GM18858 (cell line): ENCODE measurements at regions not wholly inside any gene's neighbourhood (a gene's known extent, or its start where the extent isn't known, plus 50 kb on each side); places are given as distances from the start of the nearest gene placed in this dataset.
"Not testable (repeated sequence)": the region's sequence is repeated elsewhere in the genome, so short reads cannot be mapped to it uniquely, and the experiment has no call there.

Source experiments
- ATAC-seq: cut with Tn5 transposase; IDR thresholded peaks from one replicate; pipeline ENCODE4 v1.9.1; 2021; ENCODE audit not compliant: unreplicated experiment

GRCh38 chrX:9374555-9374954 is 90.3 kb upstream of the TBL1X start:
- no peak for ATAC-seq

DNA sequence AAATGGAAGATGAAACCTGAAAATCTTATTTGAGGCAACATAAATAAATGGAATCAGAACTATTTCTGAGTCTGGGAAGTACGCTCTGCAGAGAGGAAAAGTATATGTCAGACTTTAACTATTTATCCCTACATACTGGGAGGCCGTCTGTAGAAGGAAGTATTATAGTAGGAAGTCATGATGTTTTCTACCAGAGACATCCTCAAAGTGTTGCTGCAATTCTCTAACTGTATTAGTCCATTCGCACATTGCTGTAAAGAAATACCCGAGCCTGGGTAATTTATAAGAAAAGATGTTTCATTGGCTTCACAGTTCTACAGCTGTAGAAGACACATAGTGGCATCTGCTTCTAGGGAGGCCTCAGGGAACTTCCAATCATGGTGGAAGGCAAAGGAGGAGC is 88.7 kb upstream of the TBL1X start:
- ATAC-seq: no peak

DNA sequence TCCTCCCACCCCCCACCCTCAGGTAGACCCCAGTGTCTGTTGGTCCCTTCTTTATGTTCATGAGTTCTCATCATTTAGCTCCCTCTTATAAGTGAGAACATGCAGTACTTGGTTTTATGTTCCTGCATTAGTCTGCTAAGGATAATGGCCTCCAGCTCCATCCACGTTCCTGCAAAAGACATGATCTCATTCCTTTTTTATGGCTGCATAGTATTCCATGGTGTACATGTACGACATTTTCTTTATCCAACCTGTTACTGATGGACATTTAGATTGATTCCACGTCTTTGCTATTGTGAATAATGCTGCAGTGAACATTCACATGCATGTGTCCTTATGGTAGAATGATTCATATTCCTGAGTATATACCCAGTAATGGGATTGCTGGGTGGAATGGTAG is 87.6 kb upstream of the TBL1X start:
- not testable (repeated sequence) for ATAC-seq

- no peak for ATAC-seq
Observed at GRCh38 chrX:9378980-9379696, 85.7 kb upstream of the TBL1X start.

- no peak for ATAC-seq
Observed at GRCh38 chrX:9379697-9380551, 84.9 kb upstream of the TBL1X start.

DNA sequence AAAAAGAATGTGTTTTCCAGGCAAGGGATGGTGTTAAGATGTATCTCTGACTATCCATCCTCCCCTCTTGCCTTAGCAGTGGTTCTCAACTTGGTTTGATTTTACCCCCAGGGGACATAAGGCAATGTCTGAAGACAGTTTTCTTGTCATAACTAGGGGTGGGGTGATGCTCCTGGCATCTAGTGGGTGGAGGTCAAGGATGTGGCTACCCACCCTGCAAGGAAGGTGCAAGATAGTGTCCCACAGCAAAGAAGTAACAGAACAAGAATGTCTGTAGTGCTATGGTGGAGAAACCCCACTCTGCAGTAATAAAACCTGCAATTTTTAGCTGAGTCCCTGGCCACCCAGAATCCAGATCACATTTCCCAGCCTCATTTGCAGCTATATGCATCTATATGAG is 81.2 kb upstream of the TBL1X start:
- no peak for ATAC-seq

GRCh38 chrX:9388450-9388849 is 76.4 kb upstream of the TBL1X start:
- ATAC-seq: no peak

GRCh38 chrX:9390121-9390520 is 74.7 kb upstream of the TBL1X start:
- ATAC-seq: no peak

DNA sequence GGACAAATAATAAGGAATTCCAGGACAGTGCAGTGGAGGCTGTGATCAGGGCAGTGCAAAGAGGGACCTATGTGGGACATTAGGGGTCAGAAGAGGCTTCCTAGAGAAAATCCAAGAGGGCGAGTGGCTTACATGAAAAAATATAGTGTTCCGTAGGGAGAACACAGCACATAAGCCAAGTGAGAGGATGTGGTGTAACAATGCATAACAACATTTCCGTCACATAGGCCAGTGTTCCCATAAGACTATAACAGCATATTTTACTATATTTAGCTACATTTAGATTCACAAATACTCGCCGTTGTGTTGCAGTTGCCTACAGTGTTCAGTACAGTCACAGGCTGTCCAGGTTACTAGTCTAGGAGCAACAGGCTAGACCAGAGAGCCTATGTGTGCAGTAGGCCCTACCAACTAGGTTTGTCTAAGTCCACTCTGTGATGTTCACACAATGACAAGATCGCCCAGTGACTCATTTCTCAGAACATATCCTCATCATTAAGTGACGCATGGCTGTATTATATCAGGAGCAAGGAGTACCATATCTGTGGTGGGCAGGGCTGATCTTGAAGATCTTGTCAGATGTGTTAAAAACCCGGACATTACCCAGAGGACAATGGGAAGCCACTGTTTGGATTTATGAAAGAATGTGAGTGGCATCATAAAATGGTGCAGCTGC is 74.0 kb upstream of the TBL1X start:
- ATAC-seq: no peak

GRCh38 chrX:9392445-9392844 is 72.4 kb upstream of the TBL1X start:
- ATAC-seq: no peak

DNA sequence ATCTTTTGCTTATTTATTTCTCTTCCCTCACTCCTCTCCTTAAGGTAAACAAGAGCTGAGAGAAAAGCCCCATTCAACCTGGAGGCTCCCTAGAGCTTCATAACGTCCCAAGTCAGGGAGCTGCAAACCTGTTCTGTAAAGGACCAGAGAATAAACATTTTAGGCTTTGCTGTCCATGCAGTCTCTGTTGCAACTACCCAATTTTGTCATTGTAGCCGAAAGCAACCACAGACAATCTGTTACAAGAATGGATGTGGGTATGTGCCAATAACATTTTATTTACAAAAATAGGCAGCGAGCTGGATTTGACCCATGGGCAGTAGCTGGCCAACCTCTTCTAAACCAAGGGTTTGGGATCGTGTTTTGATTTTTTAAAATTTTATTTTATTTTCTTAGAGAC is 71.3 kb upstream of the TBL1X start:
- no peak for ATAC-seq

DNA sequence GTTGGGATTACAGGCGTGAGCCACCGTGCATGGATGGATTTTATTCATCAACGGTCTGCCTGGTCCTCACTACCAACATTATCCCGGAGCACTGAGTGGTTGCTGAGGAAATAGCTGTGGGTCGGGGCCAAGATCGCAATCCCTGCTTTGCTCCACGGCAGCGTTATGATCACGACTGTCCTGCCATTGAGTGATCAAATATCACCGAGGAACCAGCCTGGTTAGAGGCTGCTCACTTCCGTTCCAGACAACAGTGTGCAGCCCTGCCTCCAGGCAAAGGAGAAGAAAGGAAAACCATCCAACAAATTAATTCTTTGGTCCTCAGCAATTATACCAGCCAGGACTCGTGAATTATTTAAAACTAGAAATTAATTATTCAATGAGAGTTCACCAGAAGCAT is 70.6 kb upstream of the TBL1X start:
- no peak for ATAC-seq

- ATAC-seq: no peak
Observed at GRCh38 chrX:9396930-9397329, 67.9 kb upstream of the TBL1X start.

DNA sequence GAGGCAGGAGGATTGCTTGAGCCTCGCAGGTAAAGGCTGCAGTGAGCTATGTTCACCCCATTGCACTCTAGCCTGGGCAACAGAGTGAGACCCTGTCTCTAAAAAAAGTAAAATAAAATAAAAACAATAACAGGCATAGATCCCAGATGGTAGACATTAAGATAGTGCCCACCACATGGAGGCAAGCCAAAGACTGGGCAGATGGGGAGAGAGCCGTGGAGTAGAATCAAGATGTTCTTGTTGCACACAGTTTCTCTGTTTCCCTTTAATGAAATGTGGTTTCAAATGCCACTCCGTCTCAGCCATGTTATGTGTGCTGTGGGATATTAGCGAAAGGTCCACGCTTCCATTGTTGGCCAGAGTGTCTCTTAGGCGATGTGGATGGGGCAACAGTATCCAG is 63.8 kb upstream of the TBL1X start:
- ATAC-seq: no peak

DNA sequence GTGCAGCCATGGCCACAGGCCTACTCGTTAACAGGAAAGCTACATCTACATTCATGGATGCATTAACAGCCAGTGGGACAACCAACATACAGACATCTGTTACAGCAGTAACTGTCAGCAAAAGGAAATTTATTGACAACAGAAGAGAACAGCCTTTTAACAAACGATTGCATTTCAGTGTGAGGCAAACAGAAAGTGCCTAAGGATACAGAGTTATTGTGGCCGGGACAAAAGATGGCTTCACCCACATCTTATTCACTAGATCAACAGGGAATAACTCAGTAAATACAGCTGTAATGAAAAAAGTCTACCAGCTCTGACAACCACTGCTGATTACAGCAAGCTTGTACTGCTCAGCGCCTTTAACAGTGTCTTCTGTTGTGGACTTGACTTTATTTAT is 61.5 kb upstream of the TBL1X start:
- ATAC-seq: no peak

GRCh38 chrX:9405635-9406034 is 59.2 kb upstream of the TBL1X start:
- ATAC-seq: not testable (repeated sequence)

DNA sequence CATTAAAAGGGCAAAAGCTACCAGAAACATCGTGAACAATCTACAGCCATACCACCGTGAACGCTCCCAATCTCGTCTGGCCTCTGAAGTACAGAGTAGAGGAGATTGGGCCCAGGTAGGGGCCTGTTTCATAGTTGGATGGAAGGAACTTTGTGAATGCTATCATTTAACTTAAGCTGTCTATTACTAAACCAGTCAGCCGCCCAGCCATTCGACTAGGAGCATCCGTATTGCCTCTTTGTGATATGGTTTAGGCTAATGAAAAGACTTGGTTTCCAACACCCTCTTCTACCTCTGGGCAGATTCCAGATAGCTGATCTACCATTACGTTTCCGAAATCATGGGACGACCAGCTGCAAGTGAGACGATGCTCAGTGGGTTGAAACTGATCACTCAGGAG is 54.0 kb upstream of the TBL1X start:
- ATAC-seq: not testable (repeated sequence)

GRCh38 chrX:9411682-9412081 is 53.2 kb upstream of the TBL1X start:
- ATAC-seq: not testable (repeated sequence)

- ATAC-seq: no peak
Observed at GRCh38 chrX:9414416-9414815, 50.4 kb upstream of the TBL1X start.
